ENCODE measurements at regions not wholly inside any gene's neighbourhood (a gene's known extent, or its start where the extent isn't known, plus 50 kb on each side); places are given as distances from the start of the nearest gene placed in this dataset.

- FAIRE-seq (no peak), DNase-seq (ENCODE audit: low read depth, low spot score) (no peak)
- dilution Hi-C loops (cut with MboI; ENCODE audit: extremely low pct_ligation_motif_present, low sequenced_read_pairs) = no loop called here
- no peaks in the 10 kb centered on the region for H3K4me1 ChIP-seq (ENCODE audit: control insufficient read depth, extremely low read depth, insufficient read depth, low read length)
- no peak overlapping the region for H3K9ac ChIP-seq (replicated peaks; ENCODE audit: extremely low read depth, insufficient read depth, low read length)
- no TSS peak for BruUV-seq (replicated peaks)
- H3K9me1 ChIP-seq (replicated peaks; ENCODE audit: control insufficient read depth, extremely low read depth, insufficient read depth, low read length) = no peaks in the 10 kb centered on the region
- TF ChIP-seq MAX (IDR thresholded peaks at IDR 0.05; ENCODE audit: insufficient read depth, insufficient read length) (no peak), MYC (IDR thresholded peaks at IDR 0.05; ENCODE audit: low read depth, low read length) (no peak), FOS (IDR thresholded peaks at IDR 0.05; ENCODE audit: borderline replicate concordance, insufficient read depth, low read length) (no peak), GATA2 (IDR thresholded peaks at IDR 0.05; ENCODE audit: insufficient read depth, insufficient read length, low read depth, low read length) (no peak), POLR2AphosphoS5 (IDR thresholded peaks at IDR 0.05; ENCODE audit: insufficient read depth, low read depth, low read length) (no peak), EZH2 (IDR thresholded peaks at IDR 0.05; ENCODE audit: borderline replicate concordance, low read depth, low read length, severe bottlenecking) (no peak), POLR2A (IDR thresholded peaks at IDR 0.05; ENCODE audit: low read depth, low read length) (no peak), CTCF (IDR thresholded peaks at IDR 0.05; ENCODE audit: extremely low read depth in 1 of 2, insufficient read depth in 1 of 2, low read depth in 1 of 2, low read length in 2 of 2) (no peak), JUN (IDR thresholded peaks at IDR 0.05; ENCODE audit: borderline replicate concordance, insufficient read depth, insufficient read length, low read depth) (no peak)
- CTCF ChIA-PET = interaction anchor here (0.8 kb wide), 1 partner anchor 230 kb away, joined by 3 read pairs; no protein-coding TSS in a partner anchor
- H2AFZ ChIP-seq (ENCODE audit: low read depth, low read length) = no peak overlapping the region
- H3K4me2 ChIP-seq (ENCODE audit: insufficient read depth, low read length) = no peak overlapping the region
- no peak overlapping the region for H3K27ac ChIP-seq (ENCODE audit: insufficient read depth, low read depth, low read length)
- intact Hi-C loops (cut with micrococcal nuclease) = no loop called here
- no peak overlapping the region for H3K4me3 ChIP-seq (replicated peaks in 1 of 3; ENCODE audit: insufficient read depth in 1 of 3, low read depth in 1 of 3, low read length in 3 of 3)
- H3K36me3 ChIP-seq (ENCODE audit: control insufficient read depth in 2 of 2, extremely low read depth in 1 of 2, insufficient read depth in 2 of 2, low read length in 2 of 2) = no peaks in the 10 kb centered on the region
- no peaks in the 10 kb centered on the region for H3K79me2 ChIP-seq (ENCODE audit: control insufficient read depth, insufficient read depth, low read length)
- POLR2A ChIA-PET = no interaction called here
- H3K9me3 ChIP-seq (replicated peaks; ENCODE audit: control insufficient read depth, insufficient read depth, low read length) = no peaks in the 10 kb centered on the region
- H4K20me1 ChIP-seq (replicated peaks; ENCODE audit: control insufficient read depth, extremely low read depth, insufficient read depth, low read length) = no peaks in the 10 kb centered on the region
- H3K27me3 ChIP-seq (ENCODE audit: control insufficient read depth in 2 of 2, insufficient read depth in 2 of 2, low read length in 2 of 2) = peaks cover 12 to 21% of the 10 kb centered on the region in 2 experiments
These were observed 78.8 kb downstream of the VEGFA start for GRCh38 chr6:43848671-43849391.

Data from endothelial cell of umbilical vein (primary cell).